SH-SY5Y (cell line): ENCODE measurements at regions not wholly inside any gene's neighbourhood (a gene's known extent, or its start where the extent isn't known, plus 50 kb on each side); places are given as distances from the start of the nearest gene placed in this dataset.

Experiments used
- GATA2 ChIP-seq: IDR thresholded peaks from 2 replicates; pipeline ENCODE4 v1.6.1; 2011; ENCODE audit warnings: mild to moderate bottlenecking, low read depth, low read length
- GATA3 ChIP-seq: IDR thresholded peaks from 2 replicates; pipeline ENCODE4 v1.6.1; 2011; ENCODE audit warnings: low read depth, mild to moderate bottlenecking, low read length, moderate library complexity

DNA sequence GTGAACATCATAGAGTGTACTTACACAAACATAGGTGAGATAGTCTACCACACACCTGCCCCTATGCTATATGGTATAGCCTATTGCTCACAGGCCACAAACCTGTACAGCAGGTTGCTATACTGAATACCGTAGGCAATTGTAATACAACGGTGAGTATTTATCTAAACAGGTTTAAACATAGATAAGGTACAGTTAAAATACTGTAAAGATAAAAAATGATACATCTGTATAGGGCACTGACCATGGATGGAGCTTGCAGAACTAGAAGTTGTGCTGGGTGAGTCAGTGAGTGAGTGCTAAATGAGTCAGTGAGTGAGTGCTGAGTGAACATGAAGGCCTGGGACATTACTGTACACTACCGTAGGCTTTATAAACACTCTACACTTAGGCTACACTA, 267.0 kb upstream of the HS6ST1 start:
- no peak for TF ChIP-seq GATA2
- TF ChIP-seq GATA3: no peak
